Loucy (cell line): ENCODE measurements at regions not wholly inside any gene's neighbourhood (a gene's known extent, or its start where the extent isn't known, plus 50 kb on each side); places are given as distances from the start of the nearest gene placed in this dataset.

ENCODE experiments used
- CTCF ChIP-seq: fragments of 200-600 bp; sonication (generic); conservative IDR thresholded peaks from 2 replicates; pipeline ENCODE4 v1.5.1; 2014; ENCODE audit warnings: mild to moderate bottlenecking, antibody characterized with exemption, low read length
- EZH2phosphoT487 ChIP-seq: fragments of 200-600 bp; IDR thresholded peaks from 2 replicates; pipeline ENCODE4 v1.6.1; 2018; ENCODE audit warnings: antibody characterized with exemption, mild to moderate bottlenecking, moderate library complexity, borderline replicate concordance

- no peak for TF ChIP-seq CTCF
- no peak for TF ChIP-seq EZH2phosphoT487
Observed at GRCh38 chr2:12587228-12587627, 129.5 kb upstream of the TRIB2 start.
